Spinal cord (tissue), 9 donors: ENCODE measurements at regions not wholly inside any gene's neighbourhood (a gene's known extent, or its start where the extent isn't known, plus 50 kb on each side); places are given as distances from the start of the nearest gene placed in this dataset.

Experiments used
- DNase-seq, 6 donors: peaks; one replicate each; pipeline versions ENCODE4 v3.0.0 to v3.0.0-alpha.2; 2013 to 2015; ENCODE audit warnings: low spot score in 6 of 6, low read depth in 4 of 6
- H3K27ac ChIP-seq: one replicate; pipeline ENCODE4 v1.5.1; 2013; ENCODE audit warnings: low read depth, low read length, control low read depth
- H3K27me3 ChIP-seq: one replicate; pipeline ENCODE4 v1.6.1; 2013; ENCODE audit warnings: low read length; ENCODE audit not compliant: control insufficient read depth, insufficient read depth
- H3K36me3 ChIP-seq: one replicate; pipeline ENCODE4 v1.6.1; 2013; ENCODE audit warnings: low read length; ENCODE audit not compliant: control insufficient read depth, insufficient read depth
- H3K4me1 ChIP-seq: one replicate; pipeline ENCODE4 v1.6.1; 2013; ENCODE audit warnings: low read length; ENCODE audit not compliant: control insufficient read depth, insufficient read depth
- H3K4me3 ChIP-seq: one replicate; pipeline ENCODE4 v1.5.1; 2013; ENCODE audit warnings: low read depth, low read length, control low read depth
- H3K9me3 ChIP-seq: one replicate; pipeline ENCODE4 v1.6.1; 2013; ENCODE audit warnings: low read length; ENCODE audit not compliant: control insufficient read depth, insufficient read depth
- WGBS: methylation state at CpG from one replicate; pipeline ENCODE4 v1.1.5; 2013; ENCODE audit warnings: missing lambda C conversion rate; ENCODE audit not compliant: insufficient coverage; 5-methylcytosine and 5-hydroxymethylcytosine counted together
- donor health status: healthy.

DNA sequence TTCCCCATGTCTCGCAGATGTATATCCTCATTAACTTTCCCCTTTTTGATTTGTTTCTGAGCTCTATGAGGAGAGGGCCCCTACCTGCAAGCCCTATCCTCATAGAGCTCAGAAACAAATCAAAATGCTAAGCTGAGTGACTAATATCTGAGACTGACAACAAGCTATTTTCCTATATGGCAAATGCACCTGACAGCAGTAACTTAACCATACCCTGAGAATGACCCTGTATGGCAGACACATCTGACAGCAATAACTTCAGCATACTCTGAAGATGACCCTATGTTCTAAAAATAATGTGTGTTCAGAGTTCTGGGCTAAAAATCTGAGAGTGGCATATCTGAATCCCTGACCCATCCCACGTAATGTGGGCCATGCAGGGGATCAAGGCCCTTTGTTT is 79.0 kb upstream of the MEI4 start:
- no peak for DNase-seq
- H3K27ac ChIP-seq: no peak overlapping the region
- no peaks in the 10 kb centered on the region for H3K27me3 ChIP-seq
- H3K9me3 ChIP-seq: no peaks in the 10 kb centered on the region
- 100% methylated on average over 1 of the region's 2 CpGs for WGBS
- no peaks in the 10 kb centered on the region for H3K4me1 ChIP-seq
- H3K4me3 ChIP-seq: no peak overlapping the region
- H3K36me3 ChIP-seq: no peaks in the 10 kb centered on the region

DNA sequence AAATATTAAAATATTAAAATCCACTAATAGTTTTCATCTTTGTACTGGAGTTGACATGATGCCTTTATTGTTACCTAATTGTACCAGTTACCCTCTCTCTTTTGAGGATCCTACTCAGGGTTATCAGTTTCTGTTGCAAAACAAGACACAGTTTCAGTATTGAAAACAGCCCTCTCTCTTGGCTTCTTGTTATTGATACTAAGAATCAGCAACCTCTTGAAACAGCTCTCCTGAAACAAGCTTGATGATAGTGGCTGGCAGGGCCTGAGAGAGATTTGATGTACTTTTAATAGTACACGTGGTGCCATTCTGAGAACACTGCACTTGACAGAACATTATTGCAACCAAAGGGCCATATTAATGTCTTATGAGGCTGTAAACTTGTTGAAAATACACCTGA is 64.9 kb upstream of the MEI4 start:
- Histone ChIP-seq H3K36me3 (no peaks in the 10 kb centered on the region), H3K27me3 (no peaks in the 10 kb centered on the region), H3K4me3 (no peak overlapping the region), H3K9me3 (no peaks in the 10 kb centered on the region), H3K27ac (no peak overlapping the region), H3K4me1 (no peaks in the 10 kb centered on the region)
- WGBS: no CpG with 5 or more reads among the region's 1 CpG
- DNase-seq: no peak
